ENCODE measurements at regions not wholly inside any gene's neighbourhood (a gene's known extent, or its start where the extent isn't known, plus 50 kb on each side); places are given as distances from the start of the nearest gene placed in this dataset.

DNA sequence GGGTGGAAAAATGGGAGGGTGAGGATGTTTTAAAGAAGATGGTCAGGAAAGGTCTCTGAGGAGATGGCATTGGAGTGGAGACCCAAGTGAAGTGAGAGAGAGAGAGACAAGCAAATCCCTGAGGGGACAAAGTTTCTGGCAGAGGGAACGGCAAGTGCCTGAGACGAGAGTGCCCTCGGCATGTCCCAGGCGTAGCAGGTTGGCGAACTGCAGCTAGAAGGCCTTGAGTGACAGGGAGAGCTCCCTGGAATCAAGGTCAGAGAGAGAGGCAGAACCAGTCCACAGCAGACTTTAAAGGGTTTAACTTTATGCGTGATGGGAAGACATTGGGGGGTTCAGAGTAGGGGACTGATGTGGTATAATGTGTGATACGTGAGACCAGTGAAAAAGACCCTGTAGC lies 150.2 kb upstream of the HAND2 start:
- TF ChIP-seq, protein P1, sequence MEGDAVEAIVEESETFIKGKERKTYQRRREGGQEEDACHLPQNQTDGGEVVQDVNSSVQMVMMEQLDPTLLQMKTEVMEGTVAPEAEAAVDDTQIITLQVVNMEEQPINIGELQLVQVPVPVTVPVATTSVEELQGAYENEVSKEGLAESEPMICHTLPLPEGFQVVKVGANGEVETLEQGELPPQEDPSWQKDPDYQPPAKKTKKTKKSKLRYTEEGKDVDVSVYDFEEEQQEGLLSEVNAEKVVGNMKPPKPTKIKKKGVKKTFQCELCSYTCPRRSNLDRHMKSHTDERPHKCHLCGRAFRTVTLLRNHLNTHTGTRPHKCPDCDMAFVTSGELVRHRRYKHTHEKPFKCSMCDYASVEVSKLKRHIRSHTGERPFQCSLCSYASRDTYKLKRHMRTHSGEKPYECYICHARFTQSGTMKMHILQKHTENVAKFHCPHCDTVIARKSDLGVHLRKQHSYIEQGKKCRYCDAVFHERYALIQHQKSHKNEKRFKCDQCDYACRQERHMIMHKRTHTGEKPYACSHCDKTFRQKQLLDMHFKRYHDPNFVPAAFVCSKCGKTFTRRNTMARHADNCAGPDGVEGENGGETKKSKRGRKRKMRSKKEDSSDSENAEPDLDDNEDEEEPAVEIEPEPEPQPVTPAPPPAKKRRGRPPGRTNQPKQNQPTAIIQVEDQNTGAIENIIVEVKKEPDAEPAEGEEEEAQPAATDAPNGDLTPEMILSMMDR (IDR thresholded peaks at IDR 0.05) = no peak
- no peak for TF ChIP-seq POLR2A (IDR thresholded peaks at IDR 0.05)
